Pancreas (tissue), 10 donors: ENCODE measurements at regions not wholly inside any gene's neighbourhood (a gene's known extent, or its start where the extent isn't known, plus 50 kb on each side); places are given as distances from the start of the nearest gene placed in this dataset.
"Not testable (repeated sequence)": the region's sequence is repeated elsewhere in the genome, so short reads cannot be mapped to it uniquely, and the experiment has no call there.

ENCODE experiments used
- ATAC-seq, 4 donors: fragments of 200-7000 bp; cut with Tn5 transposase; one replicate each; pipeline versions ENCODE4 v1.8.0 to v1.9.1; 2020; ENCODE audit warnings: mild to moderate bottlenecking in 4 of 4, moderate library complexity in 4 of 4
- DNase-seq, 6 donors: peaks; one replicate each; pipeline ENCODE4 v3.0.0-alpha.2; 2020
- FAIRE-seq: peaks from 2 replicates; lab custom pipeline; 2012; peaks lifted over from hg19 to GRCh38; lab: Jason Lieb, UNC
- H3K27ac ChIP-seq, 4 donors: fragments of 200-600 bp; sonication (generic); 1 replicate in 3 of 4; 2 replicates in 1 of 4; pipeline versions ENCODE4 v1.5.0 to v1.8.0; 2020
- H3K27me3 ChIP-seq, 4 donors: fragments of 200-600 bp; one replicate each; pipeline ENCODE4 v1.8.0; 2021
- H3K36me3 ChIP-seq, 3 donors: fragments of 200-600 bp; sonication (generic) in 1 of 3; one replicate each; pipeline versions ENCODE4 v1.5.0 to v1.8.0; 2020 to 2021
- H3K4me1 ChIP-seq, 3 donors: fragments of 200-600 bp; one replicate each; pipeline ENCODE4 v1.8.0; 2021
- H3K4me3 ChIP-seq, 4 donors: fragments of 200-600 bp; sonication (generic) in 2 of 4; one replicate each; pipeline versions ENCODE4 v1.5.0 to v1.8.0; 2020 to 2021
- H3K9me3 ChIP-seq, 4 donors: fragments of 200-600 bp; one replicate each; pipeline ENCODE4 v1.8.0; 2021
- WGBS, 2 donors: extraction: QIAGEN DNeasy Blood & Tissue Kit; methylation state at CpG; one replicate each; pipeline ENCODE4 v1.1.7; 2013; 5-methylcytosine and 5-hydroxymethylcytosine counted together
- intact Hi-C, 3 donors: fragments of 100-400 bp; cut with DNase I; formaldehyde crosslinking; loops; one replicate each; pipeline versions ENCODE4 v1.11.1 to v1.14.2; 2022
- TF ChIP-seq, protein P1 (sequence below), 4 donors: fragments of 200-600 bp; sonication (generic) in 3 of 4; IDR thresholded peaks; one replicate each; pipeline versions ENCODE4 v1.5.0 to v1.8.0; 2021; ENCODE audit warnings: antibody characterized with exemption in 4 of 4
- donor health status: healthy with polysubstance abuse.
- donor health status: DM: no; HTN: no; CAD: no; lungs with moderate emphysema.
- donor health status: DM: no; HTN: no; CAD: no.
- donor health status: control.
- donor health status: control.
- donor health status: Bipolar disorder and iron deficiency.
- donor health status: DM: yes; HTN: yes; CAD: no.
- donor health status: DM: no; HTN: no; CAD: no.
- donor health status: DM: no; HTN: no; CAD: no.
- donor health status: DM: yes; HTN: yes; CAD: no.

DNA sequence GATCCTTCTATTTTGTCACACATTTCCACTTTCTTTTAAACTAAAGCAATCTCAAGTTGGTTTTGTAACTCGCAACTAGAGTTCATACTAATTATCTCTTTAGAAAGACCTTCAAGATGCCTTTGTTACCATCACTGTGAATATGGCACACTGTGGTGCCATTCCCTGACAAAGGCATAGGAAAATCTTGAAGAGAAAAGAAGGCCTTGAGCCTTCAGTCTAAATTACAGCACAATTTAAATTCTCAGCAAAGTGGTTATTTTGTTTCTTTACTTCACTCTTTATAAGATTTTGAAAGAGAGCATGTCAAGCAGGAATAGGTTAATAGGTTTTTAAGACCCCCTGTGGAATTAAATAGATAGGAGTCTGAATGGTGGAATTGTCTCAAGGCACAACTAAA, 89.0 kb upstream of the BANK1 start:
- WGBS, 2 donors, result 81 to 91% methylated on average over 1 of the region's 1 CpG
- TF ChIP-seq, protein P1, sequence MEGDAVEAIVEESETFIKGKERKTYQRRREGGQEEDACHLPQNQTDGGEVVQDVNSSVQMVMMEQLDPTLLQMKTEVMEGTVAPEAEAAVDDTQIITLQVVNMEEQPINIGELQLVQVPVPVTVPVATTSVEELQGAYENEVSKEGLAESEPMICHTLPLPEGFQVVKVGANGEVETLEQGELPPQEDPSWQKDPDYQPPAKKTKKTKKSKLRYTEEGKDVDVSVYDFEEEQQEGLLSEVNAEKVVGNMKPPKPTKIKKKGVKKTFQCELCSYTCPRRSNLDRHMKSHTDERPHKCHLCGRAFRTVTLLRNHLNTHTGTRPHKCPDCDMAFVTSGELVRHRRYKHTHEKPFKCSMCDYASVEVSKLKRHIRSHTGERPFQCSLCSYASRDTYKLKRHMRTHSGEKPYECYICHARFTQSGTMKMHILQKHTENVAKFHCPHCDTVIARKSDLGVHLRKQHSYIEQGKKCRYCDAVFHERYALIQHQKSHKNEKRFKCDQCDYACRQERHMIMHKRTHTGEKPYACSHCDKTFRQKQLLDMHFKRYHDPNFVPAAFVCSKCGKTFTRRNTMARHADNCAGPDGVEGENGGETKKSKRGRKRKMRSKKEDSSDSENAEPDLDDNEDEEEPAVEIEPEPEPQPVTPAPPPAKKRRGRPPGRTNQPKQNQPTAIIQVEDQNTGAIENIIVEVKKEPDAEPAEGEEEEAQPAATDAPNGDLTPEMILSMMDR (IDR thresholded peaks at IDR 0.05), result no peak
- no peaks in the 10 kb centered on the region for H3K9me3 ChIP-seq
- no peaks in the 10 kb centered on the region for H3K4me1 ChIP-seq
- no peaks in the 10 kb centered on the region for H3K27me3 ChIP-seq
- FAIRE-seq, result no peak
- no peak for ATAC-seq
- no peak overlapping the region for H3K4me3 ChIP-seq
- intact Hi-C loops, result no loop called here
- no peak for DNase-seq
- H3K36me3 ChIP-seq, result no peaks in the 10 kb centered on the region
- H3K27ac ChIP-seq, result no peak overlapping the region

DNA sequence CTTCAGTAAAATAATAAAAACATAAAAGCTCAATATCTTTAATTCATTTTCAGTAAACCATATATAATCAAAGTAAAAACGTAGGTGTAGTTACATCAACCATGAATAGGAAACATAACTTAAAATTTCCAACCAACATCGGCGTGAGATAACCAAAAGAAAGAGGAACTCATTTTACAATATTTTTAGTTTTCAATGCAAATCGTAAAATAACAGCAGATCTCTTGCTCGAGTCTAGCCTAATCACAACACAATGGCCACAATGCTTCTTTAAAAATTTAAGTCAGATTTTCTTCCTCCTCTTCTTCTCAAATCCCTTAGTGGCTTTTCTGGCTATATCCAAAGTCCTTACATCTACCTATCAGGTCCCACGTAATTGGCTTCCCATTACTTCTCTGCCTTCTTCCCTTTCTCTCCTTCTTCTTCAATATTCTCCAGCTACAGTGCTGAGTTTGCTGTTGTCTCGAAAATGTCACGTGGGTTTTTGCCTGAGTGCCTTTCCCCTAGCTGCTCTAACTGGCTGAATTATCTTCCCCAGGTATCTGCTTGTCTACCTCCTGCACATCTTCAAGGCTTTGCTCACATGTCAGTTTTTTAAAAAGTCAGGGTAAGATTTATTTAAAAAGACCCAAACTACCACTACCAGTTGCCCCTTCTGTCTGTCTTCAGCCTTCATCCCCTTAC, 90.9 kb upstream of the BANK1 start:
- Histone ChIP-seq H3K36me3 (no peaks in the 10 kb centered on the region), H3K4me3 (no peak overlapping the region), H3K4me1 (no peaks in the 10 kb centered on the region), H3K27me3 (no peaks in the 10 kb centered on the region), H3K9me3 (no peaks in the 10 kb centered on the region), H3K27ac (no peak overlapping the region)
- DNase-seq (no peak), ATAC-seq (no peak), FAIRE-seq (no peak)
- TF ChIP-seq, protein P1 (IDR thresholded peaks at IDR 0.05), result no peak
- intact Hi-C loops, result no loop called here
- WGBS, 2 donors, result 55 to 72% methylated on average over 8 of the region's 8 CpGs

DNA sequence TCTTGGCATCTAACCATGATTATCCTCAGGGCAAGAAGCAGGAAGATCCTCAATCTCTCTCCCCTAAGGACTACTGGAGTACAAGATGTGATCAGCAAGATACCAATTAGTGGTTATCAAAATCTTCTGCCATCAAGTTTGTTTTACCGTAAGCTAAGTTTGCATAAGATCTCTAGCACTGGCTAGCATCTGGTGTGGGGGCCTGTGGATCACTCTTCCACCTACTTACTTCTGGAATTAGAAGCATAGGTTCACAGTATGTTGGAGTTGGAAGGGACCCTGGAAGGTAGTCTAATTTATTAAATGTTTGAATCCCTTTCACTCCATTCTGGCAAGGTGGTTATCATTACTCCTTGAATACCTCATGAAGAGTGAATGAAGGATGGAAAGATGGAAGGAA, 93.3 kb upstream of the BANK1 start:
- no peak overlapping the region for H3K27ac ChIP-seq
- FAIRE-seq (no peak), DNase-seq (no peak), ATAC-seq (no peak)
- no peaks in the 10 kb centered on the region for H3K36me3 ChIP-seq
- intact Hi-C loops, result no loop called here
- no peaks in the 10 kb centered on the region for H3K9me3 ChIP-seq
- 69 to 82% methylated on average over 1 of the region's 1 CpG for WGBS, 2 donors
- H3K4me1 ChIP-seq, result no peaks in the 10 kb centered on the region
- no peak overlapping the region for H3K4me3 ChIP-seq
- TF ChIP-seq, protein P1 (IDR thresholded peaks at IDR 0.05), result no peak
- no peaks in the 10 kb centered on the region for H3K27me3 ChIP-seq

DNA sequence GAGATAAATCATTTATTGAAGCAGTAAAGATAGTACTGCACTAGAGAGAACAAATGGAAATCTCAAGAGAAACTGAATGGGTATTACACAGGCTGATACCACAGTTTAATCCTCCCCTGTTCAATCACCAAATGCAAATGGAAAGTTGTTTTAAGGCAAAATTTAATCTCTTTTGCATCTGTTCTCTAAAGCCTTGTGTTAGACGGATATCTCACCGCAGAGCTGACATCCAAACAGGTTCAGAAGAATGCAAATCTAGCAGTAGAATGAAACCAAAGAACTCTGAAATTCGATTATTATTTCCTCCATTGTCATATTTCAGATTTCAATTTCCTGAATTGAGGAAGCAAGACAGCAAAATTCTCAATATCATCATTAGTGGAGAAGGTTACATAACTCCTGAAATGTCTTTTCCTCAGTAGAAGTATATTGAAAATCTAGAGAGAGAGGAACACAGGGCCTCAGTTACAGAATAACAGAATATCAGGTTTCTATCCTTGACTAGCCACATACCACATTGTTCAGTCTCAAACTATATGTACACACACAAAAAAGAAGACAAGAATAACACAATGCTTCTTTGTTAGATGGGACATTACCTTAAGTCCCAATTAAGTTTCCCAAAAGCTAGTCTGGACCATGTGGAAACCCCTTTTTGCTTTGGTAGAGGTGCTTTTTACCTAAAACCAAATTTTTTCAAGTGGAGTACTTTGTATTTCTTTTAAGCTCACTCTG, 94.1 kb upstream of the BANK1 start:
- Histone ChIP-seq H3K27ac (no peak overlapping the region), H3K4me1 (no peaks in the 10 kb centered on the region), H3K27me3 (no peaks in the 10 kb centered on the region), H3K36me3 (no peaks in the 10 kb centered on the region), H3K4me3 (no peak overlapping the region), H3K9me3 (no peaks in the 10 kb centered on the region)
- no peak for ATAC-seq
- intact Hi-C loops, result no loop called here
- TF ChIP-seq, protein P1 (IDR thresholded peaks at IDR 0.05), result no peak
- no peak for DNase-seq
- FAIRE-seq, result no peak
- WGBS, 2 donors, result 64 to 68% methylated on average over 3 of the region's 3 CpGs

DNA sequence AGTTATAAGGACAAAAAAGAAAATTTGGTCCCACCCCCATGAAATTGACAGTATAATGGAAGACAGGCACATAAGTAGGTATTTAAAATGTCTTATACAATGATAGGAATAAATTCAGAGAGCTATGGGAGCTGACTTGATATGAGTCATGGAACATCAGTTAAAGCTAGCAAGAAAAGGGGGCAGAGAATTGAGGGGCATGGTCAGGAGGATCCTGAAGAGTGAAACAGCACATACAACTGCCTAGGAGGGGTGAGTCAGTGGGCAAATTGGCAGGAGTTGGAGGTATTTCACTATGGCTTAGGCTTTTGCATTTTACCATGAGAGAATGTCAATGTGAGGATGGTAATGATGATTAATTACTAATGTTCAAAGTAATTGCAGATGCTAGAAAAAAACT, 95.4 kb upstream of the BANK1 start:
- TF ChIP-seq, protein P1 (IDR thresholded peaks at IDR 0.05), result no peak
- DNase-seq, result no peak
- H3K27me3 ChIP-seq, result no peaks in the 10 kb centered on the region
- H3K27ac ChIP-seq, result no peak overlapping the region
- no peak overlapping the region for H3K4me3 ChIP-seq
- H3K36me3 ChIP-seq, result no peaks in the 10 kb centered on the region
- FAIRE-seq, result no peak
- H3K9me3 ChIP-seq, result no peaks in the 10 kb centered on the region
- intact Hi-C loops, result no loop called here
- no peaks in the 10 kb centered on the region for H3K4me1 ChIP-seq
- no peak for ATAC-seq

DNA sequence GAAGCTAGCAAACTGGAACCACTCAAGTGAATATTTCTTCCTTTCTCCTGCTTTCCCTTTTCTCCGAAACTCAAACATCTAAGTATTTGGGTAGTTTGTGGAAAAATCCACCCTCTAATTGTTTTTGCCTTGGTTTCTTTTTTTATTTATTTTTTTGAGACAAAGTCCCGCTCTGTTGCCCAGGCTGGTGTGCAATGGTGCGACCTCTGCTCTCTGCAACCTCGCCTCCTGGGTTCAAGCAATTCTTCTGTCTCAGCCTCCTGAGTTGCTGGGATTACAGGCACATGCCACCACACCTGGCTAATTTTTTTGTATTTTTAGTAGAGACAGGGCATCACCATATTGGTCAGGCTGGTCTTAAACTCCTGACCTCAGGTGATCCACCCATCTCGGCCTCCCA, 96.1 kb upstream of the BANK1 start:
- H3K9me3 ChIP-seq, H3K27me3 ChIP-seq, ATAC-seq, H3K36me3 ChIP-seq, FAIRE-seq, H3K27ac ChIP-seq, intact Hi-C loops, DNase-seq, H3K4me1 ChIP-seq, H3K4me3 ChIP-seq: not testable (repeated sequence)
- WGBS, 2 donors, result 89 to 91% methylated on average over 5 of the region's 5 CpGs
